ENCODE measurements at regions not wholly inside any gene's neighbourhood (a gene's known extent, or its start where the extent isn't known, plus 50 kb on each side); places are given as distances from the start of the nearest gene placed in this dataset.

DNA sequence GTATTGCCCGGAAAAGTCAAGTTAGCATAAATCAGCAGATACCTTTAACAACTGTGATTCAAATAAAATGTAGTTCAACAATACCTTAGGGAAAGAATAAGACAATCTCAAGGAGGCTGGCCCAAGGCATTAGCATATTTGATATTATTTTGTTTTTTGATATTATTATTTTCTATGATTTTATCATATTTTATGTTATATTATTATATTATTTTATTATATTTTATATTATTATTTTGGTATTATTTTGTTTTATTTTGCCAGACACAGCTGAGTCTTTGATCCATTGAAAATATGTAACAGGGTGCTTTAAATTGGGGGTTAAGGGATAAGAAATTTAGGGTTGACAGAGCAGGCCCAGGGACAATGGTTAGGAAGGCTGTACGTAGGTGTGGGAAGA lies 607.9 kb upstream of the USP15 start:
- no peaks in the 10 kb centered on the region for H3K4me1 ChIP-seq (ENCODE audit: control insufficient read depth, insufficient read depth, low read length, unreplicated experiment)
- no peak overlapping the region for H2AFZ ChIP-seq (ENCODE audit: low read length, unreplicated experiment)
- H3K36me3 ChIP-seq (ENCODE audit: insufficient read depth, low read length): no peaks in the 10 kb centered on the region
- H3K79me2 ChIP-seq (ENCODE audit: control insufficient read depth, insufficient read depth, low read length, unreplicated experiment): no peaks in the 10 kb centered on the region
- no peak overlapping the region for H3K27ac ChIP-seq (ENCODE audit: low read depth, low read length)
- no peaks in the 10 kb centered on the region for H3K27me3 ChIP-seq (ENCODE audit: insufficient read depth, low read length)
- no peak overlapping the region for H3K4me3 ChIP-seq (ENCODE audit: low read depth, low read length)

DNA sequence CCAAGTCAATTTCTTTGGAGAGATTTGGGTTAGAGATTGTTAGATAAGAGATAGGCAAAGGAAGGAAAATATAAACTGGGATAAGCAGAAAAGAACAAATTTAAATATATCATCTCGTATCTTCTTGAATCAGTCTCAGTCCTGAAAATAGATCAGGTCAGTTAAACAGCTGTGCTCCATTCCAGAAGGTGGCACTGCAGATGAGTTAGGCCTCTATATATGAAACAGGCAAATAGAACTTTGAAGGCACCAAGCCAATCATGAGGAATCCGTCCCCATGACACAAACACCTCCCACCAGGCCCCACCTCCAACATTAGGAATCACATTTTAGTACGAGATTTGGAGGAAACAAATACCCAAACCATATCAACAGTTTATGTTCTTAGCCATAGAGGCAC lies 605.5 kb upstream of the USP15 start:
- H2AFZ ChIP-seq (ENCODE audit: low read length, unreplicated experiment): no peak overlapping the region
- no peaks in the 10 kb centered on the region for H3K36me3 ChIP-seq (ENCODE audit: insufficient read depth, low read length)
- H3K27me3 ChIP-seq (ENCODE audit: insufficient read depth, low read length): no peaks in the 10 kb centered on the region
- H3K4me1 ChIP-seq (ENCODE audit: control insufficient read depth, insufficient read depth, low read length, unreplicated experiment): no peaks in the 10 kb centered on the region
- no peak overlapping the region for H3K4me3 ChIP-seq (ENCODE audit: low read depth, low read length)
- no peak overlapping the region for H3K27ac ChIP-seq (ENCODE audit: low read depth, low read length)
- no peaks in the 10 kb centered on the region for H3K79me2 ChIP-seq (ENCODE audit: control insufficient read depth, insufficient read depth, low read length, unreplicated experiment)

DNA sequence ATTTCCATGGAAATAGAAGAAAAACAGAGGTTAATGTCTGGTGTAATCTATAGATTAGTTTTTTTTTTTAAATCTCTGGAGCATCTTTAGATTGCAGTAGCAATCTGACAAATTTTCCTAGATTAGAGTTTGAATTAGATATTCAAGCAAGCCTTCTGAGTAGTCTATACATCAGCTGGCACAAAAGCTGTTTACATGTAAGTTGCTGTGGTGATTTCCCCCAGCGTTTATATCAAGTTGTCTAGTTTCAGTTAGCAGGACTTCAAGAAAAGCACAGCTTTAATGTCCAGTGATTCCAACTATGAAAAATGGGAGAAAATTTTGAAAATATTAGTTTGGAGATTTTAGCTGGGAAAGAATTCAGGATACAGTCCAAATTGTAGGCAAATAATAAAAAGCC lies 605.0 kb upstream of the USP15 start:
- H3K27me3 ChIP-seq (ENCODE audit: insufficient read depth, low read length): no peaks in the 10 kb centered on the region
- H2AFZ ChIP-seq (ENCODE audit: low read length, unreplicated experiment): no peak overlapping the region
- no peaks in the 10 kb centered on the region for H3K36me3 ChIP-seq (ENCODE audit: insufficient read depth, low read length)

DNA sequence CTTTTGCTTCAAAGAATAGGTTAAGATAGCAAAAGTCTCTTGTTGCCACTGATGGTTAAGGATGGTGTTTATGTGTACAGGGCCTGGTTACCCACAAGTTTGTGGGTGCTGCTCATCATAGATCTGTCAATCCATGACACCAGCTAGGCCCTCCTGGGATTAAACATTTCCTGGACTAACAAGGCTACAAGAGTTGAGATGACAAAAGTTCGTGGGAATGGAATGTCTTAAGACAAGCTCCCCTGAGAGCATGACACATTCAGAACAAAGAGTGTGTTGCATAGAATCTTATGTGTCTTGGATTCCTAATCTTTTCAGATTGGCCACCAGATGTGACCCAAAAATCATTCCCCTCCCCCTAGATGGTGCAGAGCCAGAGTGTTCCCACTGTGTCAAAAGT lies 592.5 kb upstream of the USP15 start:
- no peak overlapping the region for H2AFZ ChIP-seq (ENCODE audit: low read length, unreplicated experiment)
- no peak overlapping the region for H3K4me3 ChIP-seq (ENCODE audit: low read depth, low read length)
- no peaks in the 10 kb centered on the region for H3K36me3 ChIP-seq (ENCODE audit: insufficient read depth, low read length)
- H3K79me2 ChIP-seq (ENCODE audit: control insufficient read depth, insufficient read depth, low read length, unreplicated experiment): no peaks in the 10 kb centered on the region
- no peaks in the 10 kb centered on the region for H3K27me3 ChIP-seq (ENCODE audit: insufficient read depth, low read length)
- no peak overlapping the region for H3K27ac ChIP-seq (ENCODE audit: low read depth, low read length)
- no peaks in the 10 kb centered on the region for H3K4me1 ChIP-seq (ENCODE audit: control insufficient read depth, insufficient read depth, low read length, unreplicated experiment)

More for the DNA sequence above, 605.0 kb upstream of the USP15 start:
- H3K79me2 ChIP-seq (ENCODE audit: control insufficient read depth, insufficient read depth, low read length, unreplicated experiment): no peaks in the 10 kb centered on the region
- no peaks in the 10 kb centered on the region for H3K4me1 ChIP-seq (ENCODE audit: control insufficient read depth, insufficient read depth, low read length, unreplicated experiment)
- H3K4me3 ChIP-seq (ENCODE audit: low read depth, low read length): no peak overlapping the region
- no peak overlapping the region for H3K27ac ChIP-seq (ENCODE audit: low read depth, low read length)

DNA sequence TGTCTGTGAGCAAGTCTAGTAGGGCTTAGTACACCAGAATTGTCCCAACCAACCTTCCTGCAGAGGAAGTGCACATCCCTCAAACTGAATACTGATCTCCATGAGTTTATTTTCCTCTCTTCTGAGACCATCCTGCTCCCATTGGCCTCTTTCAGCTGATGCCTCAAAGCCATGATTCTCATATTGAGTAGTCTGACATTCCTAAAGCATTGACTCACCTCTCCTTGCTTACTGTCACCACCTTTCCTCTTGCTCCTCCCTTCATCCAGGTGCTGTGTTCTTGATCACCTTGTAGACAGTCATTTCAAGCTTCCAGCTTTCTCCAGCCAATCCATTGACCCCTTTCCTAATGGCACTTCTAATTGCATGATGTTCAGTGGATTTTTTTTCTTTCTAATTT lies 583.7 kb upstream of the USP15 start:
- Histone ChIP-seq H3K4me1 (ENCODE audit: control insufficient read depth, insufficient read depth, low read length, unreplicated experiment) (no peaks in the 10 kb centered on the region), H3K4me3 (ENCODE audit: low read depth, low read length) (no peak overlapping the region), H3K27ac (ENCODE audit: low read depth, low read length) (no peak overlapping the region), H3K79me2 (ENCODE audit: control insufficient read depth, insufficient read depth, low read length, unreplicated experiment) (no peaks in the 10 kb centered on the region), H3K36me3 (ENCODE audit: insufficient read depth, low read length) (no peaks in the 10 kb centered on the region), H3K27me3 (ENCODE audit: insufficient read depth, low read length) (no peaks in the 10 kb centered on the region), H2AFZ (ENCODE audit: low read length, unreplicated experiment) (no peak overlapping the region)

DNA sequence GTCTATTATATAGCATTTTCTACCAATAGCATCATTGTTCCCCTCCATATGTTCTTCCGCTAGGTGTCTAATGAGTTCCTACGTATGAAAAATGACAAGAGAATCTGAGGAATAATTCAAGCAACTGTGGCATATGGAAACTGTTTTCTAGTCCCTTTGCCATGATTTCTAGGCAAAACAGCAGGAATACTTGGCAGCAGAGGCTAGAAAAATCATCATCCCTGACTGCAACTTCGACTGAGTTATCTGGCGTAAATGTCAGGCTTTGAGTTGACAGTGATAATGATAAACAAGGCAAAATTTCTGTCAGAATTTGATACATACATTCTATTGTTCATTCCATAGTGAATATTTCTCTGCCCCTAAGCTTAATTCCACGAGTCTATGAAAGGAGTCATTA lies 572.8 kb upstream of the USP15 start:
- no peak overlapping the region for H3K27ac ChIP-seq (ENCODE audit: low read depth, low read length)
- H2AFZ ChIP-seq (ENCODE audit: low read length, unreplicated experiment): no peak overlapping the region
- no peak overlapping the region for H3K4me3 ChIP-seq (ENCODE audit: low read depth, low read length)
- H3K4me1 ChIP-seq (ENCODE audit: control insufficient read depth, insufficient read depth, low read length, unreplicated experiment): no peaks in the 10 kb centered on the region
- H3K79me2 ChIP-seq (ENCODE audit: control insufficient read depth, insufficient read depth, low read length, unreplicated experiment): no peaks in the 10 kb centered on the region
- no peaks in the 10 kb centered on the region for H3K27me3 ChIP-seq (ENCODE audit: insufficient read depth, low read length)
- H3K36me3 ChIP-seq (ENCODE audit: insufficient read depth, low read length): no peaks in the 10 kb centered on the region

DNA sequence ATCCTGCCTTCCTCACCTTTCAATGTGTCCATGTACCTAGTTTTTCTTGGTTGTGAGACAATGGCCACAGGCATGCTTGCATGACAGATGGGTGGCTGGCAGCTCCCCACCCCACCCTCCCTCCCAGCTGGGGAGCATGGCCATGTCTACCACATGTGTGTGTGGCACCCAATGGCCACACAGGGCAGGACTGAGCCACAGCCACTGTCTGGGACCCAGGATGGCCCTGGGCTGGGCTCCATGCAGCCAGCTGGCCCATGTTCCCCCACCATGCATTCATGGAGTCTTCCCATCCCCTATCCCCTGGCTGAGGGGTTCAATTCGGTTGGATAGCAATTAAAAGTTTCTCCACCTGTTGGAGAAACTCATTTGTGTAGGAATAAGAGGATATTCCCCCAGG lies 566.0 kb upstream of the USP15 start:
- H3K27ac ChIP-seq (ENCODE audit: low read depth, low read length): no peak overlapping the region
- H2AFZ ChIP-seq (ENCODE audit: low read length, unreplicated experiment): no peak overlapping the region
- H3K4me3 ChIP-seq (ENCODE audit: low read depth, low read length): no peak overlapping the region
- no peaks in the 10 kb centered on the region for H3K79me2 ChIP-seq (ENCODE audit: control insufficient read depth, insufficient read depth, low read length, unreplicated experiment)
- H3K27me3 ChIP-seq (ENCODE audit: insufficient read depth, low read length): no peaks in the 10 kb centered on the region
- H3K36me3 ChIP-seq (ENCODE audit: insufficient read depth, low read length): no peaks in the 10 kb centered on the region
- no peaks in the 10 kb centered on the region for H3K4me1 ChIP-seq (ENCODE audit: control insufficient read depth, insufficient read depth, low read length, unreplicated experiment)

DNA sequence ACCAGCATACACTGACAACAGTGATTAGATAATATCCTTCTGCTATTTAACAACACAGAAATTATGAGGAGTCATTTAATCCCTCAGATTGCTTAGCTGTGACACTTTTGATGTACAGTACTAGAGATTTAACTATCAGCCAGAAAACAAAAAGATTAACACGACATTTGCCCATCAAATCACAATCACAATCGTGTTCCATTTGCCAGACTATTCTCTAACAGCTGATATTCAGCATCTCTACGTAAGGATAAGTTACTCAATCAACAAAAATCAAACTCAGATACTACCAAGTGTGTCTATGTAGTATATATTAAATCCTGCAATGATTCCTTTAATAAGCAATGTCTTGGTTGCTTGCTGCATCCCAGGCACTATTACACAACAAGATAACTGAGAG lies 558.7 kb upstream of the USP15 start:
- no peak overlapping the region for H2AFZ ChIP-seq (ENCODE audit: low read length, unreplicated experiment)
- H3K27me3 ChIP-seq (ENCODE audit: insufficient read depth, low read length): no peaks in the 10 kb centered on the region
- H3K36me3 ChIP-seq (ENCODE audit: insufficient read depth, low read length): no peaks in the 10 kb centered on the region
- no peaks in the 10 kb centered on the region for H3K4me1 ChIP-seq (ENCODE audit: control insufficient read depth, insufficient read depth, low read length, unreplicated experiment)
- H3K4me3 ChIP-seq (ENCODE audit: low read depth, low read length): no peak overlapping the region
- no peaks in the 10 kb centered on the region for H3K79me2 ChIP-seq (ENCODE audit: control insufficient read depth, insufficient read depth, low read length, unreplicated experiment)
- H3K27ac ChIP-seq (ENCODE audit: low read depth, low read length): no peak overlapping the region

DNA sequence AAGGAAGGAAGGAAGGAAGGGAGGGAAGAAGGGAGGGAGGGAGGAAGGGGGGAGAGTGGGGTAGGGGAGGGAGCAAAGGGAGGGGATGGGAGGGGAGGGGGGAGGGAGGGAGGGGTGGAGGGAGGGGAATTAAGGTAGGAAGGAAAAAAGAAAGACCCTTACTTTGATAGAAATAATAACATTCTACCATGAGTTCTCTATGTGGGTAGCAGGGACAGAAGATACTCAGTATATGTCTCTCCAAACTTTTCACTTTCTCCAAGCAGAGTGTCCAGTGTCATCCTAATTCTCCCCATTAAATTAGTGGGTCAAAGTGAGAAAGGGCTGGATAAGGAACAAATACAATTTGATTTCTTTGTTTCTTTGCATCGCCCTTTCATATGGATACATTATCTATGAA lies 553.4 kb upstream of the USP15 start:
- no peak overlapping the region for H3K4me3 ChIP-seq (ENCODE audit: low read depth, low read length)

DNA sequence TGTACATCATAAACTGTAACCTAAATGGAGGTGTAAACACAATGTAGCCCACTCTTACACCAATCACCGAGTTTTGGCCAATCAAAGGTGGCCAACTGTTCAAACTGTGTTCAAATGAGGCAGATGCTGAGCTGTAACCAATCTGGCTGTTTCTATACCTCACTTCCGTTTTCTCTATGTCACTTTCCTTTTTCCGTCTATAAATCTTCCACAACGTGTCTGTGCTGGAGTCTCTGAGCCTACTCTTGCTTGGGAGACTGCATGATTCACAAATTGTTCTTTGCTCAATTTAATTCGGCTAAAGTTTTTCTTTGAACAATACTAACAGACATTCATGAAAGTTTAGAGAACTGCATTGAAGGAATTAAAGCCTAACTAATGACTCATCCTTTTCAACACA lies 547.1 kb upstream of the USP15 start:
- Histone ChIP-seq H3K27ac (ENCODE audit: low read depth, low read length) (no peak overlapping the region), H3K79me2 (ENCODE audit: control insufficient read depth, insufficient read depth, low read length, unreplicated experiment) (no peaks in the 10 kb centered on the region), H3K4me1 (ENCODE audit: control insufficient read depth, insufficient read depth, low read length, unreplicated experiment) (no peaks in the 10 kb centered on the region), H3K27me3 (ENCODE audit: insufficient read depth, low read length) (no peaks in the 10 kb centered on the region), H2AFZ (ENCODE audit: low read length, unreplicated experiment) (no peak overlapping the region), H3K36me3 (ENCODE audit: insufficient read depth, low read length) (no peaks in the 10 kb centered on the region), H3K4me3 (ENCODE audit: low read depth, low read length) (no peak overlapping the region)

More for the DNA sequence above, 553.4 kb upstream of the USP15 start:
- H3K27ac ChIP-seq (ENCODE audit: low read depth, low read length): no peak overlapping the region
- no peaks in the 10 kb centered on the region for H3K27me3 ChIP-seq (ENCODE audit: insufficient read depth, low read length)
- no peak overlapping the region for H2AFZ ChIP-seq (ENCODE audit: low read length, unreplicated experiment)
- no peaks in the 10 kb centered on the region for H3K36me3 ChIP-seq (ENCODE audit: insufficient read depth, low read length)
- H3K4me1 ChIP-seq (ENCODE audit: control insufficient read depth, insufficient read depth, low read length, unreplicated experiment): no peaks in the 10 kb centered on the region
- H3K79me2 ChIP-seq (ENCODE audit: control insufficient read depth, insufficient read depth, low read length, unreplicated experiment): no peaks in the 10 kb centered on the region

DNA sequence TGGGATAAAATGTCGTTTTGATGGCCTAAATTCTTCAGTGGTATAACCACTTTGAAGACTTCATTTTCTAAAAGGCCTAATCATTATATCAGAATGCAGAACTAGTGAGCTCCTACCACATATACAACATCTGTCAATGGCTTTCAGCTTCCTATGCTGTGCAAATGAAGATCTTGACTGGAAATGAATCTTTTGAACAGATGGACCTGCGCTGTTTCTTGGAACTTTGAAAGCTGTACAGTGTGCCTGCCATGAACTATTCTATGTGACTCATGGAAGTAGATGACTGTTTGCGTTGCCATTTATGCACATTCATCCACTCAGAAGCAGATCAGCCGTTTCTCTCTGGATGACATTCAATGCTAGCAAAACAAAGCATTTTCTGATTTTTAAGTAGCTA lies 542.2 kb upstream of the USP15 start:
- Histone ChIP-seq H3K4me3 (ENCODE audit: low read depth, low read length) (no peak overlapping the region), H3K27me3 (ENCODE audit: insufficient read depth, low read length) (no peaks in the 10 kb centered on the region), H3K36me3 (ENCODE audit: insufficient read depth, low read length) (no peaks in the 10 kb centered on the region), H3K27ac (ENCODE audit: low read depth, low read length) (no peak overlapping the region), H2AFZ (ENCODE audit: low read length, unreplicated experiment) (no peak overlapping the region), H3K79me2 (ENCODE audit: control insufficient read depth, insufficient read depth, low read length, unreplicated experiment) (no peaks in the 10 kb centered on the region), H3K4me1 (ENCODE audit: control insufficient read depth, insufficient read depth, low read length, unreplicated experiment) (no peaks in the 10 kb centered on the region)

DNA sequence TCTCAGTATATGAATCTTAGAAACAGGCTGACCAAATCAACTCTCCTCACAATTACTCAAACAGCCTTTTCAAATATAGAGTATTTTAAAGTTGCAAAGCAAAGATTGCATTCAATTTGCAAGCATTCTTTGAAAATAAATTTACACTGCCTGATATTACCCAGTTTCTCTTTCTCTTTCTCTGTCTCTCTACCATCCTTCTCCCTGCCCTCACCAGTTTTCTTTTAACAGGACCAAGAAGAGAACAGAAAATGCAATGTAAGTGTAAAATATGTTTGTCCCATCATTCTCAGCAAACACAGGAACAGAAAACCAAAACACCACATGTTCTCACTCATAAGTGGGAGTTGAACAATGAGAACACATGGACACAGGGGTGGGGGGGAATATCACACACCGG lies 520.3 kb upstream of the USP15 start:
- Histone ChIP-seq H2AFZ (ENCODE audit: low read length, unreplicated experiment) (no peak overlapping the region), H3K79me2 (ENCODE audit: control insufficient read depth, insufficient read depth, low read length, unreplicated experiment) (no peaks in the 10 kb centered on the region), H3K4me3 (ENCODE audit: low read depth, low read length) (no peak overlapping the region), H3K27ac (ENCODE audit: low read depth, low read length) (no peak overlapping the region), H3K4me1 (ENCODE audit: control insufficient read depth, insufficient read depth, low read length, unreplicated experiment) (no peaks in the 10 kb centered on the region), H3K36me3 (ENCODE audit: insufficient read depth, low read length) (no peaks in the 10 kb centered on the region), H3K27me3 (ENCODE audit: insufficient read depth, low read length) (no peaks in the 10 kb centered on the region)
